GM12878 (cell line): ENCODE measurements at regions not wholly inside any gene's neighbourhood (a gene's known extent, or its start where the extent isn't known, plus 50 kb on each side); places are given as distances from the start of the nearest gene placed in this dataset.

ENCODE experiments used
- ATF7 ChIP-seq: fragments of 450-650 bp; IDR thresholded peaks from 2 replicates; pipeline ENCODE4 v1.6.1; 2016; ENCODE audit warnings: low read depth, mild to moderate bottlenecking
- CTCF ChIP-seq, 3 experiments: IDR thresholded peaks in 2 of 3; conservative IDR thresholded peaks in 1 of 3; 2 replicates each; pipeline ENCODE4 v1.5.1; 2011; ENCODE audit warnings: low read depth in 3 of 3, low read length in 3 of 3, mild to moderate bottlenecking in 3 of 3, control low read depth in 2 of 3, moderate library complexity in 2 of 3, inconsistent platforms in 1 of 3, mixed read lengths in 1 of 3; ENCODE audit not compliant: control insufficient read depth in 2 of 3, insufficient read depth in 1 of 3; ENCODE audit errors: extremely low read depth in 1 of 3
- MTA3 ChIP-seq: IDR thresholded peaks from 2 replicates; pipeline ENCODE4 v1.6.1; 2012; ENCODE audit warnings: low read length, inconsistent platforms, borderline replicate concordance
- POLR2AphosphoS5 ChIP-seq: IDR thresholded peaks from 2 replicates; pipeline ENCODE4 v1.6.1; 2011; ENCODE audit warnings: mild to moderate bottlenecking, low read length, inconsistent platforms
- SRF ChIP-seq, 2 experiments: IDR thresholded peaks; 2 replicates each; pipeline ENCODE4 v1.6.1; 2011; ENCODE audit warnings: low read depth in 2 of 2, low read length in 2 of 2, mild to moderate bottlenecking in 1 of 2, moderate library complexity in 1 of 2
- TAF1 ChIP-seq: IDR thresholded peaks from 2 replicates; pipeline ENCODE4 v1.6.1; 2011; ENCODE audit warnings: mild to moderate bottlenecking, low read depth, low read length, borderline replicate concordance
- TCF12 ChIP-seq: IDR thresholded peaks from 2 replicates; pipeline ENCODE4 v1.6.1; 2011; ENCODE audit warnings: low read depth, mild to moderate bottlenecking, low read length
- YY1 ChIP-seq: IDR thresholded peaks from 2 replicates; pipeline ENCODE4 v1.6.1; 2011; ENCODE audit warnings: low read depth, mild to moderate bottlenecking, low read length

GRCh38 chr9:24118190-24118589, 292.1 kb upstream of the ELAVL2 start:
- no peak for TF ChIP-seq POLR2AphosphoS5
- no peak for TF ChIP-seq TAF1
- no peak for TF ChIP-seq YY1
- TF ChIP-seq CTCF (IDR thresholded peaks at IDR 0.05 in 2 of 3, conservative IDR thresholded peaks at IDR 0.05 in 1 of 3; ENCODE audit: control insufficient read depth in 2 of 3, extremely low read depth in 1 of 3, insufficient read depth in 1 of 3, low read depth in 3 of 3, low read length in 3 of 3): no peak
- no peak for TF ChIP-seq ATF7
- no peak for TF ChIP-seq SRF (IDR thresholded peaks at IDR 0.05; ENCODE audit: low read depth in 2 of 2, low read length in 2 of 2)
- TF ChIP-seq MTA3: no peak
- no peak for TF ChIP-seq TCF12
